ENCODE measurements at regions not wholly inside any gene's neighbourhood (a gene's known extent, or its start where the extent isn't known, plus 50 kb on each side); places are given as distances from the start of the nearest gene placed in this dataset.

DNA sequence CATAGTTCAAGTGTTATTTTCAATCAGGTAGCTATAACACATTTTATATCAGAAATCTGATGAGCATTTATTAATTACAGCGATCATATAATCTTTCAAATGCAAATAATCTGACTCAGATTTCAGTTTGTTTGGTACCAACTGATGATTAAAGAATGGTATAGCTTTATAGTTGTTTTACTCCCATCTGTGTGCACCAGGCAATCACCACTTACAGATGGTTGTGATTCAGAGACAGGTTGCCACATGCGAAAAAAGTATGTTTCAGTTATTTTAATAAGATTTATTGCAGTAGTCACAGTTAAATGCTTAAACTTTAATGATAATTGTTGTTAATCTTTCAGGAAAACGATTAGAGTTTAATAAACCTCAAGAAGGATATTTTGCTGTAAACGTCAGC is 155.1 kb upstream of the ARRDC3 start:
- TF ChIP-seq, protein P1, sequence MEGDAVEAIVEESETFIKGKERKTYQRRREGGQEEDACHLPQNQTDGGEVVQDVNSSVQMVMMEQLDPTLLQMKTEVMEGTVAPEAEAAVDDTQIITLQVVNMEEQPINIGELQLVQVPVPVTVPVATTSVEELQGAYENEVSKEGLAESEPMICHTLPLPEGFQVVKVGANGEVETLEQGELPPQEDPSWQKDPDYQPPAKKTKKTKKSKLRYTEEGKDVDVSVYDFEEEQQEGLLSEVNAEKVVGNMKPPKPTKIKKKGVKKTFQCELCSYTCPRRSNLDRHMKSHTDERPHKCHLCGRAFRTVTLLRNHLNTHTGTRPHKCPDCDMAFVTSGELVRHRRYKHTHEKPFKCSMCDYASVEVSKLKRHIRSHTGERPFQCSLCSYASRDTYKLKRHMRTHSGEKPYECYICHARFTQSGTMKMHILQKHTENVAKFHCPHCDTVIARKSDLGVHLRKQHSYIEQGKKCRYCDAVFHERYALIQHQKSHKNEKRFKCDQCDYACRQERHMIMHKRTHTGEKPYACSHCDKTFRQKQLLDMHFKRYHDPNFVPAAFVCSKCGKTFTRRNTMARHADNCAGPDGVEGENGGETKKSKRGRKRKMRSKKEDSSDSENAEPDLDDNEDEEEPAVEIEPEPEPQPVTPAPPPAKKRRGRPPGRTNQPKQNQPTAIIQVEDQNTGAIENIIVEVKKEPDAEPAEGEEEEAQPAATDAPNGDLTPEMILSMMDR (IDR thresholded peaks at IDR 0.05) = no peak
- TF ChIP-seq EZH2 (IDR thresholded peaks at IDR 0.05; ENCODE audit: borderline replicate concordance, insufficient read depth, low read depth, low read length, poor library complexity, severe bottlenecking) = no peak

Measured in B cell (primary cell).